ENCODE measurements at regions not wholly inside any gene's neighbourhood (a gene's known extent, or its start where the extent isn't known, plus 50 kb on each side); places are given as distances from the start of the nearest gene placed in this dataset.

- TF ChIP-seq POLR2AphosphoS5 (IDR thresholded peaks at IDR 0.05; ENCODE audit: low read depth, low read length) (no peak), POLR2A (IDR thresholded peaks at IDR 0.05; ENCODE audit: low read depth, low read length) (no peak), TAF1 (IDR thresholded peaks at IDR 0.05; ENCODE audit: low read depth, low read length) (no peak), PAX5 (IDR thresholded peaks at IDR 0.05; ENCODE audit: insufficient read depth, low read length, severe bottlenecking) (no peak)
Measured at GRCh38 chr1:163928651-163929050, 606.9 kb downstream of the NUF2 start.
